ENCODE measurements at regions not wholly inside any gene's neighbourhood (a gene's known extent, or its start where the extent isn't known, plus 50 kb on each side); places are given as distances from the start of the nearest gene placed in this dataset.
A peak's percentile ranks its signal among the peaks of the same experiment; 100 is the strongest.
"Not testable (repeated sequence)": the region's sequence is repeated elsewhere in the genome, so short reads cannot be mapped to it uniquely, and the experiment has no call there.

- TF ChIP-seq POLR2AphosphoS5 (IDR thresholded peaks at IDR 0.05) (no peak), CTCF (IDR thresholded peaks at IDR 0.05) (no peak)
- Histone ChIP-seq H3K27ac (no peak overlapping the region), H3K4me1 (no peaks in the 10 kb centered on the region), H3K9me3 (no peaks in the 10 kb centered on the region), H3K36me3 (no peaks in the 10 kb centered on the region), H3K27me3 (no peaks in the 10 kb centered on the region), H3K4me3 (no peak overlapping the region)
- WGBS, 2 donors, result 86 to 88% methylated on average over 2 of the region's 2 CpGs
- DNase-seq (no peak), ATAC-seq (ENCODE audit: low FRiP score in 2 of 2) (no peak)
Measured at GRCh38 chr6:74480561-74480960, 725.3 kb downstream of the COL12A1 start.

- no peak for ATAC-seq (ENCODE audit: low FRiP score in 2 of 2)
- TF ChIP-seq EP300 (IDR thresholded peaks at IDR 0.05), result no peak
- no peak for TF ChIP-seq POLR2A (IDR thresholded peaks at IDR 0.05)
- no peak for TF ChIP-seq POLR2AphosphoS5 (IDR thresholded peaks at IDR 0.05)
- Histone ChIP-seq H3K27me3 (no peaks in the 10 kb centered on the region), H3K4me3 (no peak overlapping the region), H3K27ac (no peak overlapping the region), H3K36me3 (no peaks in the 10 kb centered on the region), H3K9me3 (no peaks in the 10 kb centered on the region), H3K4me1 (no peaks in the 10 kb centered on the region)
- DNase-seq, result no peak
- WGBS, 2 donors, result 89 to 90% methylated on average over 8 of the region's 8 CpGs
Measured at GRCh38 chr6:74479960-74480359, 725.9 kb downstream of the COL12A1 start.

DNA sequence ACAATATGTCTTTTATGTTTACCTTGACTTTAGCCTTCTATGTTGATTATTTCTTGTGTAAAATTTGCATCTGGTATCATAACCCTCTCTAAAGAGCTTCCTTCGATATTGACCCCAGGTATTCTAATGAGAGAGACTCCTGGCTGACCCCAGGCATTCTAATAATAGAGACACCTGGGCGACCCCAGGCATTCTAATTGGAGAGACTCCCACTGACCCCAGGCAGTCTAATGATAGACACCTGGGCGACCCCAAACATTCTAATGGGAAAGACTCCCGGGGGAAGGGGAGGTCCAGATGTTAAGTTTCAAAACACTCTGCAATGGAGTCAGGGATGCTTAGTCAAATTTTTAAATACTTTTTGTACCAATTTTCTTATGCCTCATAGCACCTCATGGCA lies 726.4 kb downstream of the COL12A1 start:
- 88% methylated on average over 4 of the region's 4 CpGs for WGBS, 2 donors
- H3K4me3 ChIP-seq, result no peak overlapping the region
- no peak for TF ChIP-seq POLR2AphosphoS5 (IDR thresholded peaks at IDR 0.05)
- TF ChIP-seq CTCF (IDR thresholded peaks at IDR 0.05), result no peak
- no peak for TF ChIP-seq POLR2A (IDR thresholded peaks at IDR 0.05)
- no peak for TF ChIP-seq EP300 (IDR thresholded peaks at IDR 0.05)
- no peaks in the 10 kb centered on the region for H3K27me3 ChIP-seq
- H3K9me3 ChIP-seq, result no peaks in the 10 kb centered on the region
- ATAC-seq (ENCODE audit: low FRiP score in 2 of 2) (no peak), DNase-seq (no peak)
- no peaks in the 10 kb centered on the region for H3K36me3 ChIP-seq
- H3K27ac ChIP-seq, result no peak overlapping the region
- H3K4me1 ChIP-seq, result no peaks in the 10 kb centered on the region

GRCh38 chr6:74474046-74474445 lies 731.8 kb downstream of the COL12A1 start:
- not testable (repeated sequence) for ATAC-seq (ENCODE audit: low FRiP score in 2 of 2); H3K4me3 ChIP-seq; H3K9me3 ChIP-seq; H3K27me3 ChIP-seq; DNase-seq; H3K36me3 ChIP-seq; H3K4me1 ChIP-seq; H3K27ac ChIP-seq
- WGBS, 2 donors, result 94 to 96% methylated on average over 10 of the region's 10 CpGs

DNA sequence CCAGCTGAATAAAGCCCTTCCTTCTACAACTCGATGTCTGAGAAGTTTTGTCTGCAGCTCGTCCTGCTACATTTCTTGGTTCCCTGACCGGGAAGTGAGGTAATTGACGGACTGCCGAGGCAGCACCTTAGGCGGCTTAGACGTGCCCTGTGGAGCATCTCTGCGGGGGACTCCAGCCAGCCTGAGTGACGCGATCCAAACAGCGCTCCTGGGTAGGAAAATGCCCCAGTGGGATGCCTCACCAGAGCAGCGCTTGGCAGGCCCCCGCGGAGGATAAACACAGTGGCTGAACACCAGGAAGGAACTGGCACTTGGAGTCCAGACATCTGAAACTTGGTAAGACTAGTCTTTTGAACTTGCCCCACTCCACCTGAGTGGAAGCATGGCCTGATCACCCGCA lies 737.3 kb downstream of the COL12A1 start:
- H3K9me3 ChIP-seq; ATAC-seq (ENCODE audit: low FRiP score in 2 of 2); H3K4me3 ChIP-seq; H3K4me1 ChIP-seq; H3K27me3 ChIP-seq; H3K36me3 ChIP-seq; H3K27ac ChIP-seq: not testable (repeated sequence)
- WGBS, 2 donors, result 95 to 97% methylated on average over 5 to 15 of the region's 15 CpGs
- peak in 1 of 2 donors; percentile 44 for DNase-seq

DNA sequence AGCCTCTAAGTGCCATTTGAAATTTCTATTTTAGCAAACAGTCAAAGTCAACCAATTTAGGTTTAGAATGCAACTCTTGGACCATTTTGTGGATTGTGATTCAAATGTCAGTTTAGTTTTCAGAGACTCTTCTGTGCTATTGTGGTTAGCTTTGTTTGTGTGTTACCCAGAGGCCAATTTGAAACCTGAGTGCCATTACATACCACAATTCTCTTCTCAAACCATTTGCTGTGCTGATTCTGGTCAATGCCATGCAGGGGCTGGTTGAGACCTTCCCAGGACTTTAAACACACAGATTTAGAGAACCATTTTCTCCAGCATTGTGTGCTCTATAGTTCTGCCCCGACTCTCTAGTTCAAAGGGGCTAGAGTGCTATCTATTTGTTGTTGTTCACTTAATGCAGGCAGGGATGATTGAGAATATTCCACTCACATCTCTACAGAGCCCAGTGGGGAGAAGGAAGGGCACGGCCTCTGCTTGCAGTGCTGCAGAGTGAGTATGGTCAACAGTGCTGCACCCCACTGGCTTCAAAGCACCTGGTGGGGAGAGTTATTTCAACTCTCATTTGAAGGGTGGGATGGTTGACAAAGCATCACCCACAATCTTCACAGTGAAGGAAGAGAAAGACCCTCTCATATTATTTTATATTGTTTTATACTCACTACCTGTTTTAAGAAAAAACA lies 738.2 kb downstream of the COL12A1 start:
- Histone ChIP-seq H3K27ac (no peak overlapping the region), H3K4me1 (no peaks in the 10 kb centered on the region), H3K36me3 (no peaks in the 10 kb centered on the region), H3K9me3 (no peaks in the 10 kb centered on the region), H3K27me3 (no peaks in the 10 kb centered on the region), H3K4me3 (no peak overlapping the region)
- WGBS, 2 donors, result 87 to 96% methylated on average over 2 of the region's 2 CpGs
- ATAC-seq (ENCODE audit: low FRiP score in 2 of 2) (no peak), DNase-seq (no peak)
- TF ChIP-seq CTCF (IDR thresholded peaks at IDR 0.05) (no peak), POLR2AphosphoS5 (IDR thresholded peaks at IDR 0.05) (no peak), EP300 (IDR thresholded peaks at IDR 0.05) (no peak), POLR2A (IDR thresholded peaks at IDR 0.05) (no peak)

All from upper lobe of left lung (tissue), 6 donors.